ENCODE measurements at regions not wholly inside any gene's neighbourhood (a gene's known extent, or its start where the extent isn't known, plus 50 kb on each side); places are given as distances from the start of the nearest gene placed in this dataset.

DNA sequence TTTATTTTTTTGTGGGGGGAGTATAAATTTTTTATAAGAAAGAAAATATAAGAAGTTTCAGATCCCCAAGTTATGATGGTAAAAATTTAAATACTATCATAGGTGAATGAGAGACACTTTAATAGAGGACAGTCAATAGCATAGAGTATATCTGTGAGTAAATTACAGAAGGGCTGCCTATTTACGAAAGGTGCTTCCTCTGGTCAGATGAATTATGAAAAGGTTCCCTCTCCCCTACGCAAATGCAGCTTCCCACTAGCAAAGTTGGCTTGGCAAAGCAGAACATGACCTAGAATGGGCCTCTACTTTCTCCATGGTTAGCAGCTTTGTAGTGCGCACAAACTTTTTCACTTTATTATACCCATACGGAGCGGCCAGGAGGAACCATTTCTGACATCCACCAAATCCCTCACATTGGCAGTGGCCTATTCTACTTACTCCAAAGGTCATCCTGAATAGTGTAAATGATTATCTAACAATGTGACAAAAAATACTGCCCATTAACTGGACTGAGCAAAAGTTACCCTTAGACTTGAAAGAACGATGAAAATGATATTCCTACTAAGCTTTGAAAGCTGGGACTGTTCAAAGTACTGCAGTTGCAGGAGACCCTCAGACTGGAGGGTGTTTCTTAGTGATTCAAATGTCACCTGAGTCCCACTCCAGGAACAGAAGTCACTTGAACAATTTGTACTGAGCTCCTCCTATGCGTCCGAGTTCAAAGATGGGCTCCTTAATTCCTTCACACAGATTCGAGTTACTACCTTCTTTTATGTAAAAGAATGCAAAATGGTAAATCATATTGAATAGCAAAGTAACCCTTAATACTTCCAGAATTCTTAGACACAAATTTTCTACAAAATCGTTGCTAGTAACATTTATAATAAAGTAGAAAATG is 148.5 kb downstream of the NOL4 start:
- TF ChIP-seq EZH2 (IDR thresholded peaks at IDR 0.05; ENCODE audit: low read depth, unreplicated experiment): no peak
- no peak for TF ChIP-seq POLR2AphosphoS5 (IDR thresholded peaks at IDR 0.05; ENCODE audit: low read depth)
- TF ChIP-seq, protein P1, sequence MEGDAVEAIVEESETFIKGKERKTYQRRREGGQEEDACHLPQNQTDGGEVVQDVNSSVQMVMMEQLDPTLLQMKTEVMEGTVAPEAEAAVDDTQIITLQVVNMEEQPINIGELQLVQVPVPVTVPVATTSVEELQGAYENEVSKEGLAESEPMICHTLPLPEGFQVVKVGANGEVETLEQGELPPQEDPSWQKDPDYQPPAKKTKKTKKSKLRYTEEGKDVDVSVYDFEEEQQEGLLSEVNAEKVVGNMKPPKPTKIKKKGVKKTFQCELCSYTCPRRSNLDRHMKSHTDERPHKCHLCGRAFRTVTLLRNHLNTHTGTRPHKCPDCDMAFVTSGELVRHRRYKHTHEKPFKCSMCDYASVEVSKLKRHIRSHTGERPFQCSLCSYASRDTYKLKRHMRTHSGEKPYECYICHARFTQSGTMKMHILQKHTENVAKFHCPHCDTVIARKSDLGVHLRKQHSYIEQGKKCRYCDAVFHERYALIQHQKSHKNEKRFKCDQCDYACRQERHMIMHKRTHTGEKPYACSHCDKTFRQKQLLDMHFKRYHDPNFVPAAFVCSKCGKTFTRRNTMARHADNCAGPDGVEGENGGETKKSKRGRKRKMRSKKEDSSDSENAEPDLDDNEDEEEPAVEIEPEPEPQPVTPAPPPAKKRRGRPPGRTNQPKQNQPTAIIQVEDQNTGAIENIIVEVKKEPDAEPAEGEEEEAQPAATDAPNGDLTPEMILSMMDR (conservative IDR thresholded peaks at IDR 0.05; ENCODE audit: low read depth in 2 of 2): no peak
- TF ChIP-seq, protein P2, sequence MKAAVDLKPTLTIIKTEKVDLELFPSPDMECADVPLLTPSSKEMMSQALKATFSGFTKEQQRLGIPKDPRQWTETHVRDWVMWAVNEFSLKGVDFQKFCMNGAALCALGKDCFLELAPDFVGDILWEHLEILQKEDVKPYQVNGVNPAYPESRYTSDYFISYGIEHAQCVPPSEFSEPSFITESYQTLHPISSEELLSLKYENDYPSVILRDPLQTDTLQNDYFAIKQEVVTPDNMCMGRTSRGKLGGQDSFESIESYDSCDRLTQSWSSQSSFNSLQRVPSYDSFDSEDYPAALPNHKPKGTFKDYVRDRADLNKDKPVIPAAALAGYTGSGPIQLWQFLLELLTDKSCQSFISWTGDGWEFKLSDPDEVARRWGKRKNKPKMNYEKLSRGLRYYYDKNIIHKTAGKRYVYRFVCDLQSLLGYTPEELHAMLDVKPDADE (IDR thresholded peaks at IDR 0.05): no peak
- TF ChIP-seq, protein P3, sequence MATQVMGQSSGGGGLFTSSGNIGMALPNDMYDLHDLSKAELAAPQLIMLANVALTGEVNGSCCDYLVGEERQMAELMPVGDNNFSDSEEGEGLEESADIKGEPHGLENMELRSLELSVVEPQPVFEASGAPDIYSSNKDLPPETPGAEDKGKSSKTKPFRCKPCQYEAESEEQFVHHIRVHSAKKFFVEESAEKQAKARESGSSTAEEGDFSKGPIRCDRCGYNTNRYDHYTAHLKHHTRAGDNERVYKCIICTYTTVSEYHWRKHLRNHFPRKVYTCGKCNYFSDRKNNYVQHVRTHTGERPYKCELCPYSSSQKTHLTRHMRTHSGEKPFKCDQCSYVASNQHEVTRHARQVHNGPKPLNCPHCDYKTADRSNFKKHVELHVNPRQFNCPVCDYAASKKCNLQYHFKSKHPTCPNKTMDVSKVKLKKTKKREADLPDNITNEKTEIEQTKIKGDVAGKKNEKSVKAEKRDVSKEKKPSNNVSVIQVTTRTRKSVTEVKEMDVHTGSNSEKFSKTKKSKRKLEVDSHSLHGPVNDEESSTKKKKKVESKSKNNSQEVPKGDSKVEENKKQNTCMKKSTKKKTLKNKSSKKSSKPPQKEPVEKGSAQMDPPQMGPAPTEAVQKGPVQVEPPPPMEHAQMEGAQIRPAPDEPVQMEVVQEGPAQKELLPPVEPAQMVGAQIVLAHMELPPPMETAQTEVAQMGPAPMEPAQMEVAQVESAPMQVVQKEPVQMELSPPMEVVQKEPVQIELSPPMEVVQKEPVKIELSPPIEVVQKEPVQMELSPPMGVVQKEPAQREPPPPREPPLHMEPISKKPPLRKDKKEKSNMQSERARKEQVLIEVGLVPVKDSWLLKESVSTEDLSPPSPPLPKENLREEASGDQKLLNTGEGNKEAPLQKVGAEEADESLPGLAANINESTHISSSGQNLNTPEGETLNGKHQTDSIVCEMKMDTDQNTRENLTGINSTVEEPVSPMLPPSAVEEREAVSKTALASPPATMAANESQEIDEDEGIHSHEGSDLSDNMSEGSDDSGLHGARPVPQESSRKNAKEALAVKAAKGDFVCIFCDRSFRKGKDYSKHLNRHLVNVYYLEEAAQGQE (IDR thresholded peaks at IDR 0.05; ENCODE audit: unreplicated experiment): no peak
- no peak for TF ChIP-seq EZH2phosphoT487 (IDR thresholded peaks at IDR 0.05; ENCODE audit: unreplicated experiment)

Data from GM23338 (cell line).